Panc1 (cell line): ENCODE measurements at regions not wholly inside any gene's neighbourhood (a gene's known extent, or its start where the extent isn't known, plus 50 kb on each side); places are given as distances from the start of the nearest gene placed in this dataset.

Experiments
- ATAC-seq: fragments of 200-7000 bp; cut with Tn5 transposase; 2 replicates; pipeline ENCODE4 v1.9.1; 2020; ENCODE audit warnings: mild to moderate bottlenecking, moderate library complexity
- BruUV-seq: library from RNA; stranded (reverse); fragments of 400-500 nt; replicated peaks from 2 replicates; lab custom pipeline; 2021; lab: Mats Ljungman, UMichigan
- CTCF ChIA-PET: fragments of 300-600 bp; sonication (Branson Sonifier 250); formaldehyde crosslinking; loops from one replicate; lab custom pipeline; 2022; ENCODE audit warnings: antibody characterized with exemption; lab: Charles Lee
- POLR2A ChIA-PET: fragments of 300-600 bp; sonication (Branson Sonifier 250); formaldehyde crosslinking; loops from one replicate; lab custom pipeline; 2022; ENCODE audit warnings: antibody characterized with exemption; lab: Charles Lee
- DNase-seq: peaks from one replicate; pipeline ENCODE4 v3.0.0-alpha.2; 2010; ENCODE audit warnings: low read depth, low spot score
- H3K27ac ChIP-seq: 2 replicates; pipeline ENCODE4 v1.5.1; 2011; ENCODE audit warnings: mild to moderate bottlenecking, low read length, inconsistent platforms
- H3K27me3 ChIP-seq: fragments of 200-500 bp; sonication (Bioruptor generic); 2 replicates; pipeline ENCODE4 v1.6.0; 2014; ENCODE audit warnings: low read length, inconsistent platforms; ENCODE audit not compliant: control insufficient read depth, insufficient read depth
- H3K36me3 ChIP-seq: fragments of 200-500 bp; sonication (Bioruptor generic); 2 replicates; pipeline ENCODE4 v1.5.1; 2014; ENCODE audit warnings: inconsistent platforms, mild to moderate bottlenecking, low read length, moderate library complexity; ENCODE audit not compliant: control insufficient read depth, insufficient read depth
- H3K4me1 ChIP-seq: 2 replicates; pipeline ENCODE4 v1.5.1; 2011; ENCODE audit warnings: inconsistent platforms, mild to moderate bottlenecking, low read length, moderate library complexity; ENCODE audit not compliant: control insufficient read depth, insufficient read depth
- H3K4me3 ChIP-seq, 2 experiments: 2 replicates each; pipeline ENCODE4 v1.5.1; 2011 to 2012; ENCODE audit warnings: low read depth in 2 of 2, low read length in 2 of 2, mild to moderate bottlenecking in 2 of 2, inconsistent platforms in 1 of 2, moderate library complexity in 1 of 2
- H3K9me3 ChIP-seq: fragments of 200-500 bp; sonication (Bioruptor generic); 2 replicates; pipeline ENCODE4 v1.5.1; 2014; ENCODE audit warnings: low read depth, mild to moderate bottlenecking, inconsistent platforms, low read length, moderate library complexity; ENCODE audit not compliant: control insufficient read depth, insufficient read depth
- CTCF ChIP-seq: fragments of 450-650 bp; IDR thresholded peaks from 2 replicates; pipeline ENCODE4 v1.5.1; 2017; ENCODE audit warnings: mild to moderate bottlenecking
- POLR2AphosphoS5 ChIP-seq: IDR thresholded peaks from 2 replicates; pipeline ENCODE4 v1.6.1; 2012; ENCODE audit warnings: mild to moderate bottlenecking, low read depth, low read length, moderate library complexity
- REST ChIP-seq, 2 experiments: IDR thresholded peaks; 2 replicates each; pipeline ENCODE4 v1.6.1; 2011 to 2012; ENCODE audit warnings: low read depth in 2 of 2, control low read depth in 1 of 2, low read length in 1 of 2, mild to moderate bottlenecking in 1 of 2, moderate library complexity in 1 of 2; ENCODE audit not compliant: insufficient read depth in 1 of 2
- SIN3A ChIP-seq: IDR thresholded peaks from 2 replicates; pipeline ENCODE4 v1.6.1; 2012; ENCODE audit warnings: low read depth, mild to moderate bottlenecking, low read length, moderate library complexity, borderline replicate concordance; ENCODE audit not compliant: insufficient read depth
- TCF7L2 ChIP-seq: IDR thresholded peaks from 2 replicates; pipeline ENCODE4 v1.6.1; 2011; ENCODE audit warnings: mild to moderate bottlenecking, low read depth, low read length, inconsistent platforms
- in situ Hi-C: cut with HindIII; loops from 2 replicates; pipeline ENCODE4 v1.10.0; 2016; ENCODE audit warnings: low sequenced_read_pairs, low pct_unique_long_range_greater_than_20kb
- intact Hi-C: fragments of 100-400 bp; cut with micrococcal nuclease; formaldehyde crosslinking; loops from one replicate; pipeline ENCODE4 v1.10.0; 2022; ENCODE audit not compliant: unreplicated experiment

DNA sequence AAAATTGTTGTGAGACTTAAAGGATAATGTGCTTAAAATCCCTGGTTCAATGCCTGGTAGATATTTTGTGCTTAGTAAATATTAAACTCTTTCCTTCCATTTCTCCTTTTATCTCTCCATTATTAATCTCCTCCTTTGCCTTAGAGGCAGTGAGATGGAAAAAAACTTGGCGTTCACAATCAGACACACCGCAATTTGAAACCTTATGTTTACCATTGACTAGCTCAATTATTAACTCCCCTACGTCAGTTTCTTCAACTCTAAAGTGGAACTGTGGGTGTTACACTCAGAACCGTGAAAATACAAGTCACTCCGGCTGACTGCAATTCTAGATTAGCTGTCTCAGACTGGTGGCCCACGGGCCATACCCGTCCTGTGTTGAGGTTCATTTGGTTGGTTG, 327.2 kb downstream of the DEPDC1B start:
- CTCF ChIA-PET = no interaction called here
- DNase-seq (no peak), ATAC-seq (no peak)
- no peaks in the 10 kb centered on the region for H3K4me1 ChIP-seq
- no peaks in the 10 kb centered on the region for H3K9me3 ChIP-seq
- no peaks in the 10 kb centered on the region for H3K36me3 ChIP-seq
- H3K27ac ChIP-seq = no peak overlapping the region
- intact Hi-C loops = no loop called here
- H3K27me3 ChIP-seq = no peaks in the 10 kb centered on the region
- POLR2A ChIA-PET = no interaction called here
- BruUV-seq = no TSS peak
- H3K4me3 ChIP-seq = no peak overlapping the region
- in situ Hi-C loops = no loop called here
- TF ChIP-seq SIN3A = no peak
- TF ChIP-seq POLR2AphosphoS5 = no peak
- no peak for TF ChIP-seq REST (IDR thresholded peaks at IDR 0.05; ENCODE audit: insufficient read depth in 1 of 2, low read depth in 2 of 2, low read length in 1 of 2)
- TF ChIP-seq CTCF = no peak
- no peak for TF ChIP-seq TCF7L2

DNA sequence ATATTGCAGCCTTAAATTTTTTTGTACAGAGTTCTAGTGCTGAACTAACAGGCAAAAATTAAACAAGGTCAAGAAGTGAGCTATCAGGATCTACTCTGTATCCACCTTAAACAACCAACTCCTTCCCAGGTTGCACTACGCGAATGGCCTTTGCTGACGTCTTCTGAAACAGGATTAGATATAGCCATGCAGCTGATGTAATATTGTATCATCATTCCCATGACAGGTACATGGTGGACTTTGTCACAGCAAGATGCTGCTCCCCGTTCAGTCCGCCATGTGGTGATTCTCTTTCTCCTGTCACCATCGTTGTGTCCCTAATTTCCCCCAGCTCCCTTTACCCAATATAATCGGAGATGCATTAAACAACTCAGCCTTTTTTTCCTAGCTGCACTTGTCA, 328.9 kb downstream of the DEPDC1B start:
- intact Hi-C loops = no loop called here
- ATAC-seq (no peak), DNase-seq (no peak)
- TF ChIP-seq TCF7L2 (no peak), CTCF (no peak), POLR2AphosphoS5 (no peak), SIN3A (no peak), REST (IDR thresholded peaks at IDR 0.05; ENCODE audit: insufficient read depth in 1 of 2, low read depth in 2 of 2, low read length in 1 of 2) (no peak)
- no peak overlapping the region for H3K4me3 ChIP-seq
- BruUV-seq = no TSS peak
- H3K9me3 ChIP-seq = no peaks in the 10 kb centered on the region
- H3K4me1 ChIP-seq = no peaks in the 10 kb centered on the region
- H3K27me3 ChIP-seq = no peaks in the 10 kb centered on the region
- H3K27ac ChIP-seq = no peak overlapping the region
- no peaks in the 10 kb centered on the region for H3K36me3 ChIP-seq
- in situ Hi-C loops = no loop called here
- POLR2A ChIA-PET = no interaction called here
- CTCF ChIA-PET = no interaction called here
